ENCODE measurements at regions not wholly inside any gene's neighbourhood (a gene's known extent, or its start where the extent isn't known, plus 50 kb on each side); places are given as distances from the start of the nearest gene placed in this dataset.

GRCh38 chr12:95412482-95413311 is 61.3 kb upstream of the METAP2 start:
- TF ChIP-seq, protein P1, sequence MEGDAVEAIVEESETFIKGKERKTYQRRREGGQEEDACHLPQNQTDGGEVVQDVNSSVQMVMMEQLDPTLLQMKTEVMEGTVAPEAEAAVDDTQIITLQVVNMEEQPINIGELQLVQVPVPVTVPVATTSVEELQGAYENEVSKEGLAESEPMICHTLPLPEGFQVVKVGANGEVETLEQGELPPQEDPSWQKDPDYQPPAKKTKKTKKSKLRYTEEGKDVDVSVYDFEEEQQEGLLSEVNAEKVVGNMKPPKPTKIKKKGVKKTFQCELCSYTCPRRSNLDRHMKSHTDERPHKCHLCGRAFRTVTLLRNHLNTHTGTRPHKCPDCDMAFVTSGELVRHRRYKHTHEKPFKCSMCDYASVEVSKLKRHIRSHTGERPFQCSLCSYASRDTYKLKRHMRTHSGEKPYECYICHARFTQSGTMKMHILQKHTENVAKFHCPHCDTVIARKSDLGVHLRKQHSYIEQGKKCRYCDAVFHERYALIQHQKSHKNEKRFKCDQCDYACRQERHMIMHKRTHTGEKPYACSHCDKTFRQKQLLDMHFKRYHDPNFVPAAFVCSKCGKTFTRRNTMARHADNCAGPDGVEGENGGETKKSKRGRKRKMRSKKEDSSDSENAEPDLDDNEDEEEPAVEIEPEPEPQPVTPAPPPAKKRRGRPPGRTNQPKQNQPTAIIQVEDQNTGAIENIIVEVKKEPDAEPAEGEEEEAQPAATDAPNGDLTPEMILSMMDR (IDR thresholded peaks at IDR 0.05; ENCODE audit: low read length) = no peak
- TF ChIP-seq EZH2 (IDR thresholded peaks at IDR 0.05; ENCODE audit: borderline replicate concordance, low read length) = no peak

All from OCI-LY1 (cell line).